Bronchial epithelial cell (primary cell): ENCODE measurements at regions not wholly inside any gene's neighbourhood (a gene's known extent, or its start where the extent isn't known, plus 50 kb on each side); places are given as distances from the start of the nearest gene placed in this dataset.

Experiments
- DNase-seq: peaks from one replicate; pipeline ENCODE4 v3.0.0-alpha.2; 2010; ENCODE audit warnings: low read depth
- FAIRE-seq: peaks from 2 replicates; lab custom pipeline; 2011; peaks lifted over from hg19 to GRCh38; lab: Jason Lieb, UNC
- H3K27me3 ChIP-seq: 2 replicates; pipeline ENCODE4 v1.5.1; 2011; ENCODE audit warnings: low read length; ENCODE audit not compliant: control insufficient read depth, insufficient read depth
- H3K36me3 ChIP-seq: 2 replicates; pipeline ENCODE4 v1.5.1; 2011; ENCODE audit warnings: low read length; ENCODE audit not compliant: control insufficient read depth, insufficient read depth
- H3K4me3 ChIP-seq: 2 replicates; pipeline ENCODE4 v1.5.1; 2011; ENCODE audit warnings: mild to moderate bottlenecking, low read depth, low read length, control low read depth
- TF ChIP-seq, protein P1 (sequence below): IDR thresholded peaks from 2 replicates; pipeline ENCODE4 v1.5.1; 2011; ENCODE audit warnings: mild to moderate bottlenecking, moderate library complexity, low read length, control low read depth, inconsistent platforms; ENCODE audit not compliant: insufficient read depth, severe bottlenecking

DNA sequence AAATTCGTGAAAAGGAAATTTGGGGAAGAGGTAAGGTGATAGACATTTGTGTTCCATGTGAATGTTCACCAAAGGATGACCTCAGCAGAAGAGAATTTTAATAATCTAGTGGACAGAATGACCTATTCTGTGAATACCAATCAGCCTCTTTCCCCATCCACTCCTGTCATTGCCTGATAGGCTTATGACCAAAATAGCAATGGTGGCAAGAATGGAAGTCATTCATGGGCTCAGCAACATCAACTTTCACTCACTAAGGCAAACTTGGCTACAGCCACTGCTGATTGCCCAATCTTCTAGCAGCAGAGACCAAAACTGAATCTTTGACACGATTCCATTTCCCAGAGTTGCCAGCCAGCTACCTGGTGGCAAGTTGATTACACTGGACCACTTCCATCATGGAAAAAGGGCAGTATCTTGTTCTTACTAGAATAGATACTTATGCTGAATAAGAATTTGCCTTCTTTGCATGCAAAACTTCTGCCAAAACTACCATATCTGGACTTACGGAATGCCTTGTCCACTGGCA is 348.7 kb upstream of the PBX1 start:
- H3K4me3 ChIP-seq = no peak overlapping the region
- H3K27me3 ChIP-seq = no peaks in the 10 kb centered on the region
- no peaks in the 10 kb centered on the region for H3K36me3 ChIP-seq
- DNase-seq (no peak), FAIRE-seq (peak; percentile 80)
- TF ChIP-seq, protein P1, sequence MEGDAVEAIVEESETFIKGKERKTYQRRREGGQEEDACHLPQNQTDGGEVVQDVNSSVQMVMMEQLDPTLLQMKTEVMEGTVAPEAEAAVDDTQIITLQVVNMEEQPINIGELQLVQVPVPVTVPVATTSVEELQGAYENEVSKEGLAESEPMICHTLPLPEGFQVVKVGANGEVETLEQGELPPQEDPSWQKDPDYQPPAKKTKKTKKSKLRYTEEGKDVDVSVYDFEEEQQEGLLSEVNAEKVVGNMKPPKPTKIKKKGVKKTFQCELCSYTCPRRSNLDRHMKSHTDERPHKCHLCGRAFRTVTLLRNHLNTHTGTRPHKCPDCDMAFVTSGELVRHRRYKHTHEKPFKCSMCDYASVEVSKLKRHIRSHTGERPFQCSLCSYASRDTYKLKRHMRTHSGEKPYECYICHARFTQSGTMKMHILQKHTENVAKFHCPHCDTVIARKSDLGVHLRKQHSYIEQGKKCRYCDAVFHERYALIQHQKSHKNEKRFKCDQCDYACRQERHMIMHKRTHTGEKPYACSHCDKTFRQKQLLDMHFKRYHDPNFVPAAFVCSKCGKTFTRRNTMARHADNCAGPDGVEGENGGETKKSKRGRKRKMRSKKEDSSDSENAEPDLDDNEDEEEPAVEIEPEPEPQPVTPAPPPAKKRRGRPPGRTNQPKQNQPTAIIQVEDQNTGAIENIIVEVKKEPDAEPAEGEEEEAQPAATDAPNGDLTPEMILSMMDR = no peak

DNA sequence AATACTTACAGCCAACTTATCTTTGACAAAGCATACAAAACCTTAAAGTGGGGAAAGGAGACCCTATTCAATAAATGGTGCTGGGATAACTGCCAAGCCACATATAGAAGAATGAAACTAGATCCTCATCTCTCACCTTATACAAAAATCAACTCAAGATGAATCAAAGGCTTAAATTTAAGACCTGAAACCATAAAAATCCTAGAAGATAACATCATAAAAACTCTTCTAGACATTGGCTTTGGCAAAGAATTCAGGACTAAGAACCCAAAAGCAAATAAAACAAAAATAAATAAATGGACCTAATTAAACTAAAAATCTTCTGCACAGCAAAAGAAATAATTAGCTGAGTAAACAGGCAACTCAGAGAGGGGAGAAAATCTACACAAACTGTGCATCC is 335.6 kb upstream of the PBX1 start:
- no peak for FAIRE-seq
- TF ChIP-seq, protein P1 = no peak
- Histone ChIP-seq H3K27me3 (no peaks in the 10 kb centered on the region), H3K4me3 (no peak overlapping the region), H3K36me3 (no peaks in the 10 kb centered on the region)
- no peak for DNase-seq

DNA sequence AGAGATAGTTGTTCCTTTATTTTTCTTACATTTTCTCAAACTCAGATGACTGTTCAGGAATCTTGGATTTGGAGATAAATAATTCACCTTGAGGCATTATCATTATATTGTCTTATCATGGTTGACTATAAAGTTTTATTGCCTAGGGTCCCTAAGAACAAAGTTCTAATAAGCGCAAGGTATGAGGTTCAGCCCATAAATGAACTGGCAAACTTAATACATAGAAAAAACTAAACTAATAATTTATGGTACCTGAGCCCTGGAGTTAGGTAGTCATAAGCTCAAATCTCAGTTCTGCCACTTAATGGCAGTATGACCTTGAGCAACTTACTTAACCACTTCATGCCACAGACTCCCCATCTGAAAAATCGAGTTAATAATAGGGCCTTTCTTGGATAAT is 334.0 kb upstream of the PBX1 start:
- no peak for FAIRE-seq
- H3K4me3 ChIP-seq = no peak overlapping the region

DNA sequence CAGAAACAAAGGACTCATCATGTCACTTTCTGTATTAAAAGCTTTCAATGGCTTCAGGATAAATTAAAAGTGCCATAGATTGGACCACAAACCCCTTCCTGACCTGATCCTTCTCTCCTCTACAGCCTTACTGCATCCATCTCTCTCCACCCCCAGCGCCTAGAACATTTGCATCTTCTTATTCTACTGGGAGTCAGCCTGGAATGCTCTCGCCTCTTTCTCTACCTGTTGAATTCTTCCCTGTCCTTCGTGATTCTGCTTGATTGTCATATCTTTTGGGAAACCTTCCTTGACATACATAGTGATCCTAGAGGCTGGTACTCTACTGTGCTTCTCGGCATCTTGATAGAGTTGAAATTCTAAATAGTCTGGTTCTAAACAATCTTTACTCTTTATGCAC is 332.0 kb upstream of the PBX1 start:
- no peak overlapping the region for H3K4me3 ChIP-seq
- H3K36me3 ChIP-seq = no peaks in the 10 kb centered on the region
- TF ChIP-seq, protein P1 = no peak
- H3K27me3 ChIP-seq = no peaks in the 10 kb centered on the region
- FAIRE-seq (no peak), DNase-seq (no peak)

More for the DNA sequence above, 334.0 kb upstream of the PBX1 start:
- DNase-seq = no peak
- H3K27me3 ChIP-seq = no peaks in the 10 kb centered on the region
- H3K36me3 ChIP-seq = no peaks in the 10 kb centered on the region
- TF ChIP-seq, protein P1 = no peak

DNA sequence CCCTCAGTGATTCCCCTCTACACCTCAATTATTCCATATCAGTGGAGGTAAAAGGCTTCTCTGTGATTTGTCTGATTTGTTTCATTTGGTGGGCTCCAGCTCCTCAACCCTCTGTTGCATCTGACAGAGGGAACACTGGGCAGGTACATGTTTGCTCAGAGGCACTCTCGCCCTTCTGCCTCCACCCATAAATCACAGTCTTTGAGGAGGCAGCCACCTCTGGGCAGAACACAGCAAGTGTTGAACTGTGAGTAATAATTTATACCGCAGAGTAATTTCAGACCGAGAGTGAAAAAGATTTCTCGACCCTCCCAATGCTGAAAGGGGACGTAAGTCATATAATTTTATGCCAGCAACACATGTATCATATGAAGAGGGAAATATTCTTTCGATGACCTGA is 330.1 kb upstream of the PBX1 start:
- Histone ChIP-seq H3K36me3 (no peaks in the 10 kb centered on the region), H3K4me3 (no peak overlapping the region), H3K27me3 (no peaks in the 10 kb centered on the region)
- FAIRE-seq = no peak
- TF ChIP-seq, protein P1 = no peak
- no peak for DNase-seq

DNA sequence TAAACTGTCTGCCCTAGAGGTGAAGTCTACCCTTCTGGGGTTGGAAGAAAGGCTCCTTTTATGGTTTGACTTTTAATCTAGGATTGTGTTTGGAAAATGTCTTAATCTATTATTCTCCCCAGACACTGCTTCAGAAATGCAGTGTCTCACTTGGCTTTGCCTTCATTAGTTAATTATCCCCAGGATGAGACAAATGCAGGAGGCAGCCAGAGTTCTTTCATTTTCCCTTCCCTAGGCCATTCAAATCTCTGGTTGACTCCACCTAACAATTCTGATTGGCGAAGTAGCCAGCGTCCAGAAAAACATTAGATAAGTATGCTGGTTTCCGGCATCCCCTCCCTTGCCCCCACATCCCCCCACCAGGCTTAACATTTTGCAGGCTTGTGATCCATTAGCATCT is 325.8 kb upstream of the PBX1 start:
- Histone ChIP-seq H3K4me3 (no peak overlapping the region), H3K27me3 (no peaks in the 10 kb centered on the region), H3K36me3 (no peaks in the 10 kb centered on the region)
- no peak for FAIRE-seq
- TF ChIP-seq, protein P1 = no peak
- no peak for DNase-seq
